GM12891 (cell line): ENCODE measurements at regions not wholly inside any gene's neighbourhood (a gene's known extent, or its start where the extent isn't known, plus 50 kb on each side); places are given as distances from the start of the nearest gene placed in this dataset.

Experiments used
- DNase-seq: peaks from one replicate; pipeline ENCODE4 v3.0.0; 2011; ENCODE audit warnings: low spot score; ENCODE audit not compliant: insufficient read length
- FAIRE-seq: peaks from 2 replicates; lab custom pipeline; 2011; peaks lifted over from hg19 to GRCh38; lab: Jason Lieb, UNC
- PAX5 ChIP-seq: IDR thresholded peaks from 2 replicates; pipeline ENCODE4 v1.6.1; 2011; ENCODE audit warnings: low read length, moderate library complexity, mild to moderate bottlenecking; ENCODE audit not compliant: insufficient read depth, severe bottlenecking
- POLR2A ChIP-seq: IDR thresholded peaks from 2 replicates; pipeline ENCODE4 v1.6.1; 2011; ENCODE audit warnings: low read depth, low read length, control low read depth
- POLR2AphosphoS5 ChIP-seq: IDR thresholded peaks from 2 replicates; pipeline ENCODE4 v1.6.1; 2011; ENCODE audit warnings: low read depth, low read length, control low read depth
- POU2F2 ChIP-seq: IDR thresholded peaks from 2 replicates; pipeline ENCODE4 v1.6.1; 2011; ENCODE audit warnings: low read depth, mild to moderate bottlenecking, control low read depth, low read length, moderate library complexity
- SPI1 ChIP-seq: IDR thresholded peaks from 2 replicates; pipeline ENCODE4 v1.6.1; 2011; ENCODE audit warnings: low read depth, low read length, control low read depth
- TAF1 ChIP-seq: IDR thresholded peaks from 2 replicates; pipeline ENCODE4 v1.6.1; 2011; ENCODE audit warnings: low read depth, low read length, control low read depth

GRCh38 chr10:105868935-105869334, 1227.8 kb downstream of the SORCS3 start:
- TF ChIP-seq TAF1, result no peak
- no peak for TF ChIP-seq POLR2A
- TF ChIP-seq POLR2AphosphoS5, result no peak
- no peak for TF ChIP-seq POU2F2
- TF ChIP-seq PAX5, result no peak
- no peak for TF ChIP-seq SPI1
- FAIRE-seq, result no peak

GRCh38 chr10:105864854-105865253, 1223.8 kb downstream of the SORCS3 start:
- no peak for DNase-seq
- TF ChIP-seq SPI1, result no peak
- no peak for TF ChIP-seq TAF1
- no peak for TF ChIP-seq PAX5
- TF ChIP-seq POU2F2, result no peak
- no peak for TF ChIP-seq POLR2A
- no peak for TF ChIP-seq POLR2AphosphoS5
- FAIRE-seq, result no peak

More at GRCh38 chr10:105868935-105869334, 1227.8 kb downstream of the SORCS3 start:
- DNase-seq, result no peak

GRCh38 chr10:105857268-105858264, 1216.5 kb downstream of the SORCS3 start:
- TF ChIP-seq TAF1 (no peak), POLR2AphosphoS5 (no peak), POLR2A (no peak), POU2F2 (no peak), SPI1 (no peak)
- DNase-seq, result no peak
- FAIRE-seq, result no peak

- FAIRE-seq (no peak), DNase-seq (no peak)
- TF ChIP-seq POLR2AphosphoS5 (no peak), POU2F2 (no peak), PAX5 (no peak), SPI1 (no peak), TAF1 (no peak), POLR2A (no peak)
These were observed 1214.7 kb downstream of the SORCS3 start for GRCh38 chr10:105855791-105856190.

- FAIRE-seq (no peak), DNase-seq (no peak)
- TF ChIP-seq PAX5, result no peak
- no peak for TF ChIP-seq TAF1
- TF ChIP-seq POU2F2, result no peak
- TF ChIP-seq POLR2A, result no peak
These were observed 1203.8 kb downstream of the SORCS3 start for GRCh38 chr10:105844676-105845570.

- TF ChIP-seq POLR2A (no peak), PAX5 (no peak), POLR2AphosphoS5 (no peak), SPI1 (no peak), TAF1 (no peak), POU2F2 (no peak)
- DNase-seq (no peak), FAIRE-seq (no peak)
These were observed 1203.2 kb downstream of the SORCS3 start for GRCh38 chr10:105844241-105844640.

- DNase-seq (no peak), FAIRE-seq (no peak)
- TF ChIP-seq TAF1 (no peak), POU2F2 (no peak), POLR2A (no peak), PAX5 (no peak), SPI1 (no peak), POLR2AphosphoS5 (no peak)
These were observed 1202.7 kb downstream of the SORCS3 start for GRCh38 chr10:105843786-105844185.

- DNase-seq (no peak), FAIRE-seq (no peak)
- TF ChIP-seq POLR2AphosphoS5 (no peak), TAF1 (no peak), PAX5 (no peak), POLR2A (no peak), POU2F2 (no peak), SPI1 (no peak)
These were observed 1199.2 kb downstream of the SORCS3 start for GRCh38 chr10:105840288-105840770.

- no peak for TF ChIP-seq POLR2A
- no peak for TF ChIP-seq PAX5
- no peak for TF ChIP-seq SPI1
- no peak for TF ChIP-seq POLR2AphosphoS5
- no peak for TF ChIP-seq TAF1
- no peak for TF ChIP-seq POU2F2
- FAIRE-seq (no peak), DNase-seq (no peak)
These were observed 1197.3 kb downstream of the SORCS3 start for GRCh38 chr10:105838392-105838791.

- DNase-seq (peak; percentile 3), FAIRE-seq (peak; percentile 91)
- TF ChIP-seq SPI1, result no peak
- no peak for TF ChIP-seq POU2F2
- no peak for TF ChIP-seq TAF1
These were observed 1196.9 kb downstream of the SORCS3 start for GRCh38 chr10:105837951-105838350.
